ENCODE measurements at regions not wholly inside any gene's neighbourhood (a gene's known extent, or its start where the extent isn't known, plus 50 kb on each side); places are given as distances from the start of the nearest gene placed in this dataset.

GRCh38 chr11:27263046-27263445, 100.0 kb downstream of the CCDC34 start:
- TF ChIP-seq CTCF (IDR thresholded peaks at IDR 0.05) = no peak
- Mint-ChIP-seq H3K9me3 (no peaks in the 10 kb centered on the region), H3K4me1 (ENCODE audit: low read depth) (no peaks in the 10 kb centered on the region), H3K4me3 (no peak overlapping the region), H3K27me3 (peaks cover 6% of the 10 kb centered on the region), H3K27ac (no peak overlapping the region), H3K36me3 (ENCODE audit: low read depth) (no peaks in the 10 kb centered on the region)
- no peak overlapping the region for H3K27ac ChIP-seq (ENCODE audit: low read depth in 1 of 2, low read length in 2 of 2)
- no peaks in the 10 kb centered on the region for H3K36me3 ChIP-seq (ENCODE audit: insufficient read depth, low read length)
- DNase-seq (no peak), ATAC-seq (ENCODE audit: poor library complexity) (no peak)
- no peaks in the 10 kb centered on the region for H3K9me3 ChIP-seq (ENCODE audit: control insufficient read depth in 1 of 2, insufficient read depth in 1 of 2, low read length in 2 of 2)
- H3K27me3 ChIP-seq (ENCODE audit: control insufficient read depth in 1 of 2, insufficient read depth in 2 of 2, low read length in 2 of 2) = peaks cover 0 to 6% of the 10 kb centered on the region in 2 experiments
- CTCF ChIA-PET = no interaction called here
- intact Hi-C loops (cut with DNase I, micrococcal nuclease) = no loop called here
- H3K4me3 ChIP-seq (ENCODE audit: low read length) = no peak overlapping the region
- POLR2A ChIA-PET = no interaction called here
- no peaks in the 10 kb centered on the region for H3K4me1 ChIP-seq (ENCODE audit: insufficient read depth, low read length)

GRCh38 chr11:27255447-27255828, 107.6 kb downstream of the CCDC34 start:
- H3K4me3 ChIP-seq (ENCODE audit: low read length) = no peak overlapping the region
- no peak overlapping the region for H3K27ac ChIP-seq (ENCODE audit: low read depth in 1 of 2, low read length in 2 of 2)
- CTCF ChIA-PET = no interaction called here
- H3K36me3 ChIP-seq (ENCODE audit: insufficient read depth, low read length) = no peaks in the 10 kb centered on the region
- Mint-ChIP-seq H3K9me3 (no peaks in the 10 kb centered on the region), H3K36me3 (ENCODE audit: low read depth) (no peaks in the 10 kb centered on the region), H3K4me3 (no peak overlapping the region), H3K4me1 (ENCODE audit: low read depth) (no peaks in the 10 kb centered on the region), H3K27ac (no peak overlapping the region), H3K27me3 (peaks cover 28% of the 10 kb centered on the region)
- TF ChIP-seq CTCF (IDR thresholded peaks at IDR 0.05) = no peak
- DNase-seq (no peak), ATAC-seq (ENCODE audit: poor library complexity) (no peak)
- intact Hi-C loops (cut with DNase I, micrococcal nuclease) = no loop called here
- no peaks in the 10 kb centered on the region for H3K27me3 ChIP-seq (ENCODE audit: control insufficient read depth in 1 of 2, insufficient read depth in 2 of 2, low read length in 2 of 2)
- no peaks in the 10 kb centered on the region for H3K9me3 ChIP-seq (ENCODE audit: control insufficient read depth in 1 of 2, insufficient read depth in 1 of 2, low read length in 2 of 2)
- no peaks in the 10 kb centered on the region for H3K4me1 ChIP-seq (ENCODE audit: insufficient read depth, low read length)
- POLR2A ChIA-PET = no interaction called here

GRCh38 chr11:27254744-27255446, 108.1 kb downstream of the CCDC34 start:
- intact Hi-C loops (cut with DNase I, micrococcal nuclease) = no loop called here
- H3K36me3 Mint-ChIP-seq (ENCODE audit: low read depth) = no peaks in the 10 kb centered on the region
- ATAC-seq (ENCODE audit: poor library complexity) (no peak), DNase-seq (no peak)
- TF ChIP-seq CTCF (IDR thresholded peaks at IDR 0.05) = no peak
- H3K27ac Mint-ChIP-seq = no peak overlapping the region
- Histone ChIP-seq H3K4me1 (ENCODE audit: insufficient read depth, low read length) (no peaks in the 10 kb centered on the region), H3K27ac (ENCODE audit: low read depth in 1 of 2, low read length in 2 of 2) (no peak overlapping the region), H3K9me3 (ENCODE audit: control insufficient read depth in 1 of 2, insufficient read depth in 1 of 2, low read length in 2 of 2) (no peaks in the 10 kb centered on the region), H3K36me3 (ENCODE audit: insufficient read depth, low read length) (no peaks in the 10 kb centered on the region), H3K27me3 (ENCODE audit: control insufficient read depth in 1 of 2, insufficient read depth in 2 of 2, low read length in 2 of 2) (no peaks in the 10 kb centered on the region), H3K4me3 (ENCODE audit: low read length) (no peak overlapping the region)
- H3K27me3 Mint-ChIP-seq = peaks cover 32% of the 10 kb centered on the region
- ChIA-PET CTCF (no interaction called here), POLR2A (no interaction called here)
- H3K4me3 Mint-ChIP-seq = no peak overlapping the region
- no peaks in the 10 kb centered on the region for H3K4me1 Mint-ChIP-seq (ENCODE audit: low read depth)
- no peaks in the 10 kb centered on the region for H3K9me3 Mint-ChIP-seq
